A549 (cell line): ENCODE measurements at regions not wholly inside any gene's neighbourhood (a gene's known extent, or its start where the extent isn't known, plus 50 kb on each side); places are given as distances from the start of the nearest gene placed in this dataset.
"Not testable (repeated sequence)": the region's sequence is repeated elsewhere in the genome, so short reads cannot be mapped to it uniquely, and the experiment has no call there.

Experiments used
- ATAC-seq, 2 experiments: fragments of 200-7000 bp in 1 of 2; fragments of >200 bp in 1 of 2; cut with Nextera tagmentation in 1 of 2; cut with Tn5 transposase in 1 of 2; 3 replicates each; pipeline versions ENCODE4 v1.8.0 to v1.9.1; 2018 to 2020; ENCODE audit warnings: mild to moderate bottlenecking in 1 of 2, moderate library complexity in 1 of 2
- CTCF ChIA-PET: fragments of 300-600 bp; sonication (Branson Sonifier 250); formaldehyde crosslinking; extraction: SDS; loops from one replicate; lab custom pipeline; 2021; ENCODE audit warnings: antibody characterized with exemption, inconsistent platforms; lab: Yijun Ruan, JAX
- POLR2A ChIA-PET: fragments of 350-600 bp; formaldehyde crosslinking; extraction: SDS; loops from one replicate; lab custom pipeline; 2021; ENCODE audit warnings: antibody characterized with exemption, inconsistent platforms; lab: Yijun Ruan, JAX
- DNase-seq, 2 experiments: peaks; one replicate each; pipeline versions ENCODE4 v3.0.0 to v3.0.0-alpha.2; 2011 to 2016; ENCODE audit warnings: low read depth in 1 of 2, low spot score in 1 of 2
- FAIRE-seq: peaks from 2 replicates; lab custom pipeline; 2011; peaks lifted over from hg19 to GRCh38; lab: Jason Lieb, UNC
- H3K27ac ChIP-seq, 2 experiments: fragments of >200 bp; sonication (Bioruptor Twin); formaldehyde crosslinking; 3 replicates each; pipeline ENCODE4 v1.5.1; 2016 to 2017
- H3K4me1 ChIP-seq: fragments of >200 bp; sonication (Bioruptor Twin); formaldehyde crosslinking; 3 replicates; pipeline ENCODE4 v1.6.1; 2016
- H3K4me2 ChIP-seq: fragments of >200 bp; sonication (Bioruptor Twin); formaldehyde crosslinking; 3 replicates; pipeline ENCODE4 v1.6.1; 2016
- H3K4me3 ChIP-seq: fragments of >200 bp; sonication (Bioruptor Twin); formaldehyde crosslinking; 3 replicates; pipeline ENCODE4 v1.5.1; 2016
- H3K9me3 ChIP-seq: fragments of >200 bp; sonication (Bioruptor Twin); formaldehyde crosslinking; 3 replicates; pipeline ENCODE4 v1.6.1; 2016
- CEBPB ChIP-seq, 2 experiments: fragments of >200 bp in 1 of 2; sonication (Bioruptor Twin) in 1 of 2; formaldehyde crosslinking in 1 of 2; IDR thresholded peaks; 2 replicates each; pipeline ENCODE4 v1.6.1; 2012 to 2016
- CTCF ChIP-seq: fragments of >200 bp; sonication (Bioruptor Twin); formaldehyde crosslinking; IDR thresholded peaks from 3 replicates; pipeline ENCODE4 v1.5.1; 2016
- ESRRA ChIP-seq: fragments of 150-350 bp; IDR thresholded peaks from 2 replicates; pipeline ENCODE4 v1.6.1; 2014; ENCODE audit warnings: mild to moderate bottlenecking, low read length, borderline replicate concordance
- HDAC2 ChIP-seq: fragments of 200-600 bp; sonication (generic); IDR thresholded peaks from 2 replicates; pipeline ENCODE4 v1.6.1; 2016
- HOXB5 ChIP-seq: fragments of 250-450 bp; sonication (Bioruptor Pico); IDR thresholded peaks from 2 replicates; pipeline ENCODE4 v1.5.0; 2020; ENCODE audit warnings: mild to moderate bottlenecking, moderate library complexity
- JUNB ChIP-seq: fragments of >200 bp; sonication (Bioruptor Twin); formaldehyde crosslinking; IDR thresholded peaks from 2 replicates; pipeline ENCODE4 v1.6.1; 2016
- MAX ChIP-seq: IDR thresholded peaks from 2 replicates; pipeline ENCODE4 v1.6.1; 2012
- NFE2L2 ChIP-seq: fragments of 150-350 bp; conservative IDR thresholded peaks from 2 replicates; pipeline ENCODE4 v1.6.1; 2014; ENCODE audit warnings: low read length
- NPAS2 ChIP-seq: fragments of 250-450 bp; sonication (Bioruptor Pico); IDR thresholded peaks from 2 replicates; pipeline ENCODE4 v1.8.0; 2022; ENCODE audit warnings: mild to moderate bottlenecking, moderate library complexity, borderline replicate concordance
- POLR2AphosphoS2 ChIP-seq: conservative IDR thresholded peaks from 2 replicates; pipeline ENCODE4 v1.6.1; 2012; ENCODE audit warnings: low read length, improper control_type of control experiment, inconsistent platforms
- RAD21 ChIP-seq, 2 experiments: fragments of >200 bp in 1 of 2; sonication (Bioruptor Twin) in 1 of 2; formaldehyde crosslinking in 1 of 2; IDR thresholded peaks in 1 of 2; conservative IDR thresholded peaks in 1 of 2; 2 replicates in 1 of 2; 3 replicates in 1 of 2; pipeline ENCODE4 v1.6.1; 2012 to 2018; ENCODE audit warnings: inconsistent platforms in 1 of 2
- RARB ChIP-seq: fragments of 250-450 bp; sonication (Bioruptor Pico); IDR thresholded peaks from 2 replicates; pipeline ENCODE4 v1.8.0; 2021; ENCODE audit warnings: mild to moderate bottlenecking, moderate library complexity
- SMC3 ChIP-seq: fragments of >200 bp; sonication (Bioruptor Twin); formaldehyde crosslinking; IDR thresholded peaks from 3 replicates; pipeline ENCODE4 v1.6.1; 2018; ENCODE audit warnings: inconsistent platforms
- SREBF2 ChIP-seq: fragments of 450-650 bp; IDR thresholded peaks from 2 replicates; pipeline ENCODE4 v1.6.1; 2014; ENCODE audit warnings: mild to moderate bottlenecking, moderate library complexity
- TFCP2L1 ChIP-seq: fragments of 250-450 bp; sonication (Bioruptor Pico); IDR thresholded peaks from 2 replicates; pipeline ENCODE4 v1.5.0; 2021; ENCODE audit warnings: mild to moderate bottlenecking
- TP53 ChIP-seq: fragments of 250-450 bp; sonication (Bioruptor Pico); IDR thresholded peaks from 2 replicates; pipeline ENCODE4 v1.5.0; 2021; ENCODE audit warnings: mild to moderate bottlenecking, moderate library complexity
- USF2 ChIP-seq: fragments of 450-650 bp; IDR thresholded peaks from 2 replicates; pipeline ENCODE4 v1.6.1; 2014; ENCODE audit warnings: antibody characterized with exemption
- ZC3H11A ChIP-seq: fragments of 450-650 bp; IDR thresholded peaks from 2 replicates; pipeline ENCODE4 v1.6.1; 2014; ENCODE audit warnings: antibody characterized with exemption, mild to moderate bottlenecking
- ZNF302 ChIP-seq: fragments of 250-450 bp; sonication (Bioruptor Pico); IDR thresholded peaks from 2 replicates; pipeline ENCODE4 v1.9.0; 2021; ENCODE audit warnings: inconsistent platforms, mild to moderate bottlenecking, moderate library complexity
- WGBS: methylation state at CpG from one replicate; pipeline ENCODE4 v1.1.6; 2017; ENCODE audit errors: missing lambda C conversion rate; 5-methylcytosine and 5-hydroxymethylcytosine counted together
- TF ChIP-seq, protein P1 (sequence below): IDR thresholded peaks from 2 replicates; pipeline ENCODE4 v1.6.1; 2012; ENCODE audit warnings: low read depth, borderline replicate concordance
- TF ChIP-seq, protein P2 (sequence below): fragments of 200-600 bp; sonication (generic); IDR thresholded peaks from 2 replicates; pipeline ENCODE4 v1.6.1; 2016; ENCODE audit warnings: antibody characterized with exemption, mild to moderate bottlenecking, moderate library complexity

GRCh38 chr20:47972297-47972915 is 187.1 kb upstream of the SULF2 start:
- Histone ChIP-seq H3K4me3 (0 out of 3 replicates have a peak overlapping the region, but pooled peaks have one; percentile 28), H3K4me2 (peak overlapping the region; percentile 68), H3K27ac (peak overlapping the region; percentile 42 to 66; a peak in 4 of 6 replicates)
- FAIRE-seq, H3K9me3 ChIP-seq, H3K4me1 ChIP-seq: not testable (repeated sequence)
- peak; percentile 38 to 50 for DNase-seq
- TF ChIP-seq CEBPB (IDR thresholded peaks at IDR 0.05): 0 out of 4 replicates have a peak, but pooled peaks of 1 of the 2 experiments have one; percentile 18
- peak; percentile 27 to 41; a peak in 1 of 5 replicates for TF ChIP-seq RAD21 (conservative IDR thresholded peaks at IDR 0.05 in 1 of 2, IDR thresholded peaks at IDR 0.05 in 1 of 2)
- TF ChIP-seq, protein P1, sequence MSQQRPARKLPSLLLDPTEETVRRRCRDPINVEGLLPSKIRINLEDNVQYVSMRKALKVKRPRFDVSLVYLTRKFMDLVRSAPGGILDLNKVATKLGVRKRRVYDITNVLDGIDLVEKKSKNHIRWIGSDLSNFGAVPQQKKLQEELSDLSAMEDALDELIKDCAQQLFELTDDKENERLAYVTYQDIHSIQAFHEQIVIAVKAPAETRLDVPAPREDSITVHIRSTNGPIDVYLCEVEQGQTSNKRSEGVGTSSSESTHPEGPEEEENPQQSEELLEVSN: 0 out of 2 replicates have a peak, but pooled peaks have one; percentile 44
- TF ChIP-seq MAX: 0 out of 2 replicates have a peak, but pooled peaks have one; percentile 29
- TF ChIP-seq CTCF: peak; percentile 30; the same call in 2 of the 3 replicates
- TF ChIP-seq SMC3: peak; percentile 41; the same call in 2 of the 3 replicates
- POLR2A ChIA-PET: interaction anchor here (0.6 to 0.7 kb wide), 2 partner anchors 18 to 225 kb away, joined by 3 read pairs; no protein-coding TSS in a partner anchor
- CTCF ChIA-PET: interaction anchor here (0.8 to 1.8 kb wide), 4 partner anchors 13 to 648 kb away, joined by 3 to 5 read pairs (median 4); no protein-coding TSS in a partner anchor
- peak; percentile 58 to 79; a peak in 4 of 6 replicates for ATAC-seq
- 34% methylated on average over 23 of the region's 26 CpGs for WGBS

DNA sequence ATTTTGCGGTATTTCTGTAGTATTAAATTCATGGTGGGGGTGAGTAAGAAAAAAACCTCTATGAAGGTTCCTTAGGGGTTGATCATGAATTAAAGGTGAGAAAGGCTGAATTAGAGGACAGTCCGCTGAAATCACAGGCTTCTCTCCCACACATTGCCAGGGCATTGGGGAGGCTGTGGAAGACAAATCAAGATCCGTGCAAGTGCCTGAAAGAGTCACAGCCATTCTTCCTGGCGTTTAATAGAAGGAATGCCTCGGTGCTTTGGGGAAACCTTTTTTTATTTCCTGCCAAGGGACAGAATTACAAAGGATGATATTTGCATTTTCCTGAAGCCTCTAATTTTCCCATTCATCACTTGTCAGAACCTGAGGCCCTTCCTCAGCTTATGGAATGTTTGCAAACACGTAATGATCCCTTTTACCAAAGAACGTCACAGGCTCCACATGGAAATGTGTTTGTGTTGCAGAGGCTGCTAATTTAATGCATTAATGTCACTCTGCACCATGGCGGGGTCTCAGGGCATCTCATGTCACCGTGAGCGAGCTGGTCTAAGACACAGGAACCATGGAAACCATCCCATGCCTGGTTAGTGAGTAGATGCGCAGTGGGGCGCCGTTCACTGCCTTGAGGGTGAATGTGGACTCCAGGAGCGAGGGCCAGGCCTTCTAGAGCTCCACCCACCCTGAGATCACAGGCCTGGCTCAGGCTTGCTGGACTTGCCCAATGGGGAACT is 185.9 kb upstream of the SULF2 start:
- FAIRE-seq (no peak), DNase-seq (no peak), ATAC-seq (no peak)
- CTCF ChIA-PET: interaction anchor here (1.1 to 1.8 kb wide), 2 partner anchors 184 to 649 kb away, joined by 3 to 5 read pairs; no protein-coding TSS in a partner anchor
- Histone ChIP-seq H3K27ac (peak overlapping the region in 1 of 2 experiments; percentile 66; a peak in 3 of 6 replicates), H3K4me3 (no peak overlapping the region), H3K4me2 (no peak overlapping the region; the same call in 2 of the 3 replicates), H3K4me1 (peaks cover 9% of the 10 kb centered on the region; the same call in 1 of the 3 replicates), H3K9me3 (no peaks in the 10 kb centered on the region)
- TF ChIP-seq HDAC2 (no peak), CEBPB (IDR thresholded peaks at IDR 0.05) (no peak), TFCP2L1 (CRISPR knock-in tag) (no peak), RARB (no peak), NFE2L2 (no peak), SMC3 (no peak), POLR2AphosphoS2 (no peak), ESRRA (no peak), USF2 (no peak), HOXB5 (no peak), NPAS2 (no peak), ZC3H11A (no peak), SREBF2 (no peak), ZNF302 (CRISPR knock-in tag) (no peak), TP53 (no peak), JUNB (no peak)
- TF ChIP-seq, protein P2, sequence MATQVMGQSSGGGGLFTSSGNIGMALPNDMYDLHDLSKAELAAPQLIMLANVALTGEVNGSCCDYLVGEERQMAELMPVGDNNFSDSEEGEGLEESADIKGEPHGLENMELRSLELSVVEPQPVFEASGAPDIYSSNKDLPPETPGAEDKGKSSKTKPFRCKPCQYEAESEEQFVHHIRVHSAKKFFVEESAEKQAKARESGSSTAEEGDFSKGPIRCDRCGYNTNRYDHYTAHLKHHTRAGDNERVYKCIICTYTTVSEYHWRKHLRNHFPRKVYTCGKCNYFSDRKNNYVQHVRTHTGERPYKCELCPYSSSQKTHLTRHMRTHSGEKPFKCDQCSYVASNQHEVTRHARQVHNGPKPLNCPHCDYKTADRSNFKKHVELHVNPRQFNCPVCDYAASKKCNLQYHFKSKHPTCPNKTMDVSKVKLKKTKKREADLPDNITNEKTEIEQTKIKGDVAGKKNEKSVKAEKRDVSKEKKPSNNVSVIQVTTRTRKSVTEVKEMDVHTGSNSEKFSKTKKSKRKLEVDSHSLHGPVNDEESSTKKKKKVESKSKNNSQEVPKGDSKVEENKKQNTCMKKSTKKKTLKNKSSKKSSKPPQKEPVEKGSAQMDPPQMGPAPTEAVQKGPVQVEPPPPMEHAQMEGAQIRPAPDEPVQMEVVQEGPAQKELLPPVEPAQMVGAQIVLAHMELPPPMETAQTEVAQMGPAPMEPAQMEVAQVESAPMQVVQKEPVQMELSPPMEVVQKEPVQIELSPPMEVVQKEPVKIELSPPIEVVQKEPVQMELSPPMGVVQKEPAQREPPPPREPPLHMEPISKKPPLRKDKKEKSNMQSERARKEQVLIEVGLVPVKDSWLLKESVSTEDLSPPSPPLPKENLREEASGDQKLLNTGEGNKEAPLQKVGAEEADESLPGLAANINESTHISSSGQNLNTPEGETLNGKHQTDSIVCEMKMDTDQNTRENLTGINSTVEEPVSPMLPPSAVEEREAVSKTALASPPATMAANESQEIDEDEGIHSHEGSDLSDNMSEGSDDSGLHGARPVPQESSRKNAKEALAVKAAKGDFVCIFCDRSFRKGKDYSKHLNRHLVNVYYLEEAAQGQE: no peak
- 82% methylated on average over 14 of the region's 14 CpGs for WGBS
- POLR2A ChIA-PET: no interaction called here
